Right ventricle myocardium superior (tissue), 1 donor: ENCODE measurements at regions not wholly inside any gene's neighbourhood (a gene's known extent, or its start where the extent isn't known, plus 50 kb on each side); places are given as distances from the start of the nearest gene placed in this dataset.
"Not testable (repeated sequence)": the region's sequence is repeated elsewhere in the genome, so short reads cannot be mapped to it uniquely, and the experiment has no call there.

Experiments used
- ATAC-seq: fragments of 200-7000 bp; cut with Tn5 transposase; one replicate; pipeline ENCODE4 v1.9.1; 2020; ENCODE audit warnings: mild to moderate bottlenecking; ENCODE audit not compliant: poor library complexity
- DNase-seq: peaks from one replicate; pipeline ENCODE4 v3.0.0-alpha.2; 2020
- intact Hi-C: fragments of 100-400 bp; cut with DNase I; formaldehyde crosslinking; loops from one replicate; pipeline ENCODE4 v1.11.2; 2022
- donor health status: DM: no; HTN: yes; CAD: no; lungs with severe emphysema.

GRCh38 chrX:39476604-39477021 lies 621.1 kb downstream of the BCOR start:
- DNase-seq (peak; percentile 42), ATAC-seq (peak; percentile 36)
- intact Hi-C loops, result no loop called here

GRCh38 chrX:39477031-39477761 lies 620.6 kb downstream of the BCOR start:
- DNase-seq, result no peak
- intact Hi-C loops, result no loop called here
- ATAC-seq, result no peak

- intact Hi-C loops, result no loop called here
- peak; percentile 87 for DNase-seq
- peak; percentile 86 for ATAC-seq
These were observed 620.0 kb downstream of the BCOR start for GRCh38 chrX:39477762-39478120.

- DNase-seq (no peak), ATAC-seq (no peak)
- intact Hi-C loops, result no loop called here
These were observed 617.9 kb downstream of the BCOR start for GRCh38 chrX:39479856-39480255.

- intact Hi-C loops, result no loop called here
- ATAC-seq, result peak; percentile 25
- no peak for DNase-seq
These were observed 616.8 kb downstream of the BCOR start for GRCh38 chrX:39480963-39481362.

- ATAC-seq (no peak), DNase-seq (no peak)
- intact Hi-C loops, result no loop called here
These were observed 616.1 kb downstream of the BCOR start for GRCh38 chrX:39481621-39482020.

- DNase-seq (no peak), ATAC-seq (no peak)
- intact Hi-C loops, result no loop called here
These were observed 613.3 kb downstream of the BCOR start for GRCh38 chrX:39484159-39485068.

- intact Hi-C loops, result no loop called here
- no peak for DNase-seq
- ATAC-seq, result no peak
These were observed 610.4 kb downstream of the BCOR start for GRCh38 chrX:39487166-39487968.

- no peak for ATAC-seq
- DNase-seq, result no peak
- intact Hi-C loops, result no loop called here
These were observed 609.8 kb downstream of the BCOR start for GRCh38 chrX:39487969-39488330.

- DNase-seq (no peak), ATAC-seq (no peak)
- intact Hi-C loops, result no loop called here
These were observed 606.0 kb downstream of the BCOR start for GRCh38 chrX:39491548-39492297.

- peak; percentile 59 for DNase-seq
- peak; percentile 58 for ATAC-seq
- intact Hi-C loops, result no loop called here
These were observed 605.1 kb downstream of the BCOR start for GRCh38 chrX:39492497-39493162.

GRCh38 chrX:39493168-39493567 lies 604.6 kb downstream of the BCOR start:
- intact Hi-C loops, result no loop called here
- DNase-seq (no peak), ATAC-seq (no peak)

GRCh38 chrX:39497117-39497516 lies 600.6 kb downstream of the BCOR start:
- DNase-seq, ATAC-seq, intact Hi-C loops: not testable (repeated sequence)

GRCh38 chrX:39497702-39498265 lies 600.0 kb downstream of the BCOR start:
- DNase-seq (no peak), ATAC-seq (no peak)
- intact Hi-C loops, result no loop called here

GRCh38 chrX:39499996-39500395 lies 597.8 kb downstream of the BCOR start:
- ATAC-seq (no peak), DNase-seq (no peak)
- intact Hi-C loops, result no loop called here

GRCh38 chrX:39501822-39502221 lies 595.9 kb downstream of the BCOR start:
- no peak for ATAC-seq
- intact Hi-C loops, result no loop called here

GRCh38 chrX:39502486-39502885 lies 595.3 kb downstream of the BCOR start:
- intact Hi-C loops, result no loop called here
- ATAC-seq (no peak), DNase-seq (no peak)

More at GRCh38 chrX:39501822-39502221, 595.9 kb downstream of the BCOR start:
- DNase-seq, result no peak

GRCh38 chrX:39504227-39504626 lies 593.5 kb downstream of the BCOR start:
- intact Hi-C loops, result no loop called here
- DNase-seq (no peak), ATAC-seq (no peak)
